GM19239 (cell line): ENCODE measurements at regions not wholly inside any gene's neighbourhood (a gene's known extent, or its start where the extent isn't known, plus 50 kb on each side); places are given as distances from the start of the nearest gene placed in this dataset.

Experiments used
- DNase-seq: peaks from one replicate; pipeline ENCODE4 v3.0.0; 2011; ENCODE audit warnings: low spot score; ENCODE audit not compliant: insufficient read length
- FAIRE-seq: peaks from 2 replicates; lab custom pipeline; 2011; peaks lifted over from hg19 to GRCh38; lab: Jason Lieb, UNC

DNA sequence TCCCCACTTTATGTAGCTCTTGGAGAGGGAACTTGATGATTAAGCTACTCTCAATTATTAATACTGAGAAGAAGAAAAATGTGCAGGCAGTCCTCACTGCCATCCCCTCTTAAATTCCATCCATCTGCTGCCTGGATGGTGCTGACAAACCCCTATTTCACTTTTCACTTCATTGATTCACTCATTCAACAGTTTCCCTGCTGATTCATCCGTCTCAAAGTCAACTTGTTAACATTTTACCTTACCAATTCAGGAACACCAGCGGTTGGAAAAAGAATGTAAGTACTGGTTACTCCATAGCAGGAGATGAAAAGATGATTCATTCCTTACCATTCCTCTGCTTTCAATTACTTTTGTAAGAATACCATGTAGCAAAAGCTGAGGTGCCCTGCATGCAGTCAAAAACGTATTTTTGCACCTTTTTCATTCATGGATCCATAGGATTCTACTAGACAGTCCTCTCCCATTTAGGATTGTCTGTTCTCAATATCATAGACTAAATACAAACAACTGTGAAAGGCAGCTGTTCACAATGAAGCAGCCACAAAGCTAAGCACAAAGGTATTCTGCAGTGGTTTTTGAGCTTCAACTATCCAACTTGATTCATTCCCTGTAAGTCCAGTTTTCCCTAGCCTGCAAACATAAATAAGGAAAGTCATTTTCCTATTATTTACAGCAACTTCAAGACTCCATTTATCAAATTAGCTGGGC is 262.0 kb downstream of the MREG start:
- DNase-seq, result no peak
- FAIRE-seq, result no peak

DNA sequence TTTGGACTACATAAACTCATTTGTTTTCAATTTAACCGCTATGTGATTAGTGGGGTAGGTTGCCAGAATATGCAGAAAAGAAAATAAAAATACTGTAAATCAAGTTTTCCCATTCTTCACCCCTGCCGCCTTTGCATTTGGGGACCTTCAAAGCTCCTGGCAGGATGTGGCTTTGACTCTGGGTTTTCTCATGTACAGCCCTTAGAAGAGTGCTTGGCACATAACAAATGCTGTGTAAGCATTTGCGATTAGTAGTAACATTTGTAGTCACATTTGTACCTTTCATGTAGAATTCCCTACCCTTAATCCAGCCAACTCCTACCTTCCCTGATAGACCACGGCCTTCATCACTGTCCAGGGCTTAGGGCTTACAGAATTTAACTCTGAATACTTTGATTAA is 262.6 kb downstream of the MREG start:
- FAIRE-seq, result no peak

DNA sequence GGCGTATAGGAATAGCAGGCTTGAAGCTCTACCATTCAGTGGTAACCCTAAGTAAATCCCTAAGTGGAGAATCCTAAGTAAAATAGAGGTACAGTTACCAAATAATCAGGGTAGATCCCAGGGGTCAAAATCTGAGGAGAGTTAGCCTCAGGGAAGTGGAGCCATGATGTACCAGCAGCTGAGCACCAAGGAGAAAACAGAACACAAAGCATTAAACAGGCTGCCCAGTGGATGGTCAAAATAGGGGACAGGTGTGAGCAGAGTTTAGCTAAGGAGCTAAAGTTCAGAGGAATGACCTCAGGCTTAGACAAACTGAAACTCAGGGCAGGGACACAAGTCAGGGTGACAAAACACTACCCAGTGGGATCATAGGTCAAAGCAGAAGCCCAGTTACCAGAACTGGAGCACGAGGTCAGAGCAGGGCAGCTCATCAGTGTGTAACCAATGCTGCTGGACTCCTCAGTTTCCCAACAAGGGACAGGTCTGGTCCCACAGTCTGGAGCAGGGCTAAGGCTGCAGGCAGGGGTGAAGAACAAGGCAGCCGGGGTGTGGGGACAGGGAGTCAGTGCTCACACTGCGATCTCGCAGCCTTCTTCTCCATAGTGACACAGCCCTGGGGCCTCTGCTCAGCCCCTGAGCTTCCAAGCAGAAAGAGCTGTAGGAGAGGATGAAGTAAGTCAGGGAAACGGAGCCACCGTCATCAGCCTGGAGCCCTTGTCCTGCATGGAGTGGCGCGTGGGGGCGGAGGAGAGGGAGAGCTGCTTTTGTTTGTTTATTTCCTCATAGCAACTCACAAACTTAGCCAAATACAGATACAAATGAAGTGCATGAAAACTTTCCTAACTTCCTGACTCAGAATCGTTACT is 264.0 kb downstream of the MREG start:
- FAIRE-seq (no peak), DNase-seq (no peak)

More for the DNA sequence above, 262.6 kb downstream of the MREG start:
- no peak for DNase-seq

DNA sequence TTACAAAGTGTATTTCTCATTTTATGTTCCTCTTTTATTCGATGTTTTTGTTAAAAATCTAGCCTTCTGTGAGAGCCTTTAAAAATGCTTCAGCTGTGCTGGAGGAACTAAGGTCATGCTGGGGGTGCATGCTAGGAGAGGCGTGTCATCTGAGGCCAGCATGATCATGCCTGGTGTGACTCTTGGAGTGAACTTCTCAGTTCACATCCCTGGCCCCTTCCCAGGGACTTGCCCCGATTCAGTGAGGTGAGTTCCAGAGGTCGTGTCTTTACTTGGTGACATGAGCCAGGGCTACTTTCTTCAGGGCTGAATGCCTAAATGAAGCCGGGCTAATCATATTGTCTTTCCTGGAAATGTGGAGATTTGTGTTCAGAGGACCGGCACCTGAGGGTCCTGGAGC is 264.9 kb downstream of the MREG start:
- no peak for DNase-seq
- no peak for FAIRE-seq

DNA sequence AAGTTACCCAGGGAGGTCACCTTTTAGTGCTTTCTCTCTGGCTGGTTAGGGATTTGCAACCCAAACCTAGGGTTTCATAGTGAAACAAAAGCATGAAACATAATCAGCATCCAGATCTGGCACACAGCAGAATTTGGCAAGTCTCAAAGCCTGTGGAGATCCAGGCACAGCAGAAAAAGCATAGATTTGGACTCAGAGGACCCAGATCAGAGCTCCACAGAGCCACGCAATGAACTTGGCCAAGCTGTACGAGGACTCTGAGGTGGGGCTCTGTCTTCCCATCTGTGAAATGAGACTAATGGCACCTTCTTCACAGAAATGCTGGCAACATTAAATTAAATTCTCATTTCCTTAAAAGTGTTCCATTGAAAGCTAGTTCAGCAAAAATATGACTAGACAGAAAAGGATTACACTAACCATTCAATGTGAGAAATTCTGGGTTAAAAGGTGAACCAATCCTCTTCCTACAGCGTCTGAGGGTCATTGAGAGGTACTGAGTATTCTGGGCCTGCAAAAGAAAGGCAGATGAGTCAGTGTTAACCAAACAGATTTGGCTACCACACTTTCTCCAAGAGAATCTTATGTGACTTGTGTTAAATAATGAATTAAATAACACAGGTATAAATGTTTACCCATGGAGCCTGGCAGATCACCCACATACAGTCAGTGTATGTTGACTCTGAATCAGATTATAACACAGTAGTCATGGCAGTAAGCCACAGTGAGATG is 266.3 kb downstream of the MREG start:
- FAIRE-seq, result no peak

DNA sequence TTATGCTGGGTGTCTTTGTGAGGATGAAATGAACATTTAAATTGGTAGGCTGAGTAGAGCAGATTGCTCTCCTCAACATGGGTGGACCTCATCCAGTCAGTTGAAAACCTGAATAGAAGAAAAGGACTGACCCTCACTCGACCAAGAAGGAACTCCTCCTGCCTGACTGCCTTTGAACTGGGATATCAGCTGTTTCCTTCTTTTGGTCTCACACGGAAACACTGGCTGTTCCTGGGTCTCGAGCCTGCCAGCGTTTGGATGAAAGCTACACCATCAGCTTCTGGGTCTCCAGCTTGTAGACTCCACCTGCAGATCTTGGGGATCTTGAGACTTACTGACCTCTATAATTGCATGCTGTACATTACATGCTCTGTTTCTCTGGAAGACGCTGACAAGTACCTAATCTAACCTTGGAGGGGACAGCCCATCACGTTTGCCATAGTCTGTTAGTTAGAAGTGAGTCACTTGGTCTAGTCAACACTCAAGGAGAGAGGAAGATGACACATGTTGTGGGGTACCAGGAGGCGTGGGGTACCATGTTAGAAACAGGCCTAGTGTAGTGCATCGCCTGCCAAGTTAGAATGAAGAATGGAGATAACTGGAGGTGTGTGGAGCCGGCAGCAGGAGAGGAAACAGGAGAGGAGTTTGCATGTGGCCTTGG is 267.0 kb downstream of the MREG start:
- no peak for DNase-seq
- no peak for FAIRE-seq

More for the DNA sequence above, 266.3 kb downstream of the MREG start:
- no peak for DNase-seq

DNA sequence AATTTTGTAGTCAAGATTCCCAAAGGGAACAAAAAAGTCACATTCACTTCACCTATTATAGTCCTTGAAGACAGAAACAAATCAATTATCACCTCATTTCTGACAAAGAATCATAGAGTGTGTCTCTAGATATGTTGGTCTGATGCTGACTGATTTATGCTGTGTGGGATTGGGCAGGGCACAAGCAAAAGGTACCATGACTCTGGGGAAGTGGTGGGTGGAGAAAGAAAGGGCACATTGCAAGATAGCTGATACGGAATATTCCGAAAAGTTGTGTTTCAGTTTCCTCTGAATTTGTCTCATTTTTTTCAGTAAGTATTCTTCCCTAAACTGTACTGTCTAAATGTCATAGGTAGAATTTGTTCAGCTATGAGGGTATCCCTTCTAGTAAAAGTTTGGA is 268.0 kb downstream of the MREG start:
- DNase-seq, result no peak
- FAIRE-seq, result no peak

DNA sequence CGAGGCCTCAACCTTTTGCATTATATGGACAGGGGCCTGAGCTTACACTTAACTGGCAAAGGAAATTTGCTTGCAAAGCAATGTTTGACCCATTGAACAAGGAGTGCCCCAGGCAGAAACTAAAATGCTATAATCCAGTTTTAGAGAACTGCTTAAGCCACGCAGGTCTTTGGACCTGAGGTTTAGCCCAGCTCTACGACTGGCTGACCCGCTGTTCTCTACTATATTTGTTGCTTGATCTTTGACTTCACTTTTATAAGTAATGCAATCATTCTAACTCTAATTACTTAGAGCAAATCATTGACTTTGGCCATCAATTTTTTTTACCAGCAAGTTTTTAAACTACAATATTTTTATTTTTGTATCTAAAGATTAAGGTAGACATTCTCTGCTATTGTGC is 268.8 kb downstream of the MREG start:
- FAIRE-seq (no peak), DNase-seq (no peak)

DNA sequence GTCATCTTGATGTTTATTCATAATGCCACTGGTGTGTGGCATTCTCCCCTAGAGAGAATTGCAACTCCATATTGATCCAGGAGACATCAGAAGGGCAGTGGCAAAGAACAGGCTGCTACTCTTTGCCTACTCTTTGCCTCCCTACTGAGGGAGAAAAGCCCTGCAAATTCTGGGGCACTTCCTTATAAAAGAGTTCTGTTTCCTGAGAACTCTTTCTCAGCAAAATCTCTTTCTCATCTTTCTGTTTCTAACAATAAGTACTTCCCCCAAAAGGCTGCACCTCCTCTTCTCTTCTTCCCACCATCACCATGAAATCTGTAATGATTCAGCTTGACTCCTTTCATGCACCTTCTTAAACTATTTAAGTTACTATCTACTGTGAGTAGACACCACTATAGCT is 270.3 kb downstream of the MREG start:
- FAIRE-seq (no peak), DNase-seq (no peak)

DNA sequence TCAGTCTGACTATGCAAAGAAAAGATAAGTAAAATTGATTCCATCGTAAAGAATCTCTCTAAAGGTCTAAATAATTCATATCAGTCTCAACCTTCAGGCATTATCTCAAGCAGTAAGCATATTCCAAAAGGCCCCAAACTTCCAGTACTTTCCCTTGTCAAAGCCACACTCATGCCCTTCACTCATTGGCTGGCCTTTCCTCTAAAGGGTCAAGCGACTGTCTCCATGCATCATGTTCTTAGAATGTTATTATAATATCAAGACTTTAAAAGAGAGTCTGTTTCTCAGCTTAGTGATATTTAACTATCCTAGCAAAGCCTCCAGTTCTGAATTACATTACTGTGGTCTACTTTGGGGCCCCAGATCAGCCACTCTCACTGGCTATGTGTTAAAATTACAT is 271.3 kb downstream of the MREG start:
- no peak for DNase-seq
- no peak for FAIRE-seq

DNA sequence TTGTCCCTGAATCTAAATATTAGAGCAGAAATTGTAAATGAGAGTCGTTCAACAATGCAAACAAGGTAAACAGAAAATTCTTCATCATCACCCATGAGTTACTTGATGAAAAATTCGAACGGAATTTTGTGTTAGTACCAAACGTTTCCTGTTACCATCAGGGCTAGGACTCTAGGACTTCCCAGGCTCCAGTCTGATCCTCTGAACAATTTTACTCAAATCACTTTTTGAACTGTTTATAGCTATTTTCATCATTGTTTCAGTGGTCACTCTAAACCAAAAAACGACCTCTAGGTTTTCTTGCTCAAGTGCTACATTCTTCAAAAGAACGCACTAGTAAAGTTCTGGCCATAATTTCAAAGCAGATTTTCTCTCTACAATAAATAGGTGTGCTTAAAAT is 273.3 kb downstream of the MREG start:
- DNase-seq (no peak), FAIRE-seq (no peak)

DNA sequence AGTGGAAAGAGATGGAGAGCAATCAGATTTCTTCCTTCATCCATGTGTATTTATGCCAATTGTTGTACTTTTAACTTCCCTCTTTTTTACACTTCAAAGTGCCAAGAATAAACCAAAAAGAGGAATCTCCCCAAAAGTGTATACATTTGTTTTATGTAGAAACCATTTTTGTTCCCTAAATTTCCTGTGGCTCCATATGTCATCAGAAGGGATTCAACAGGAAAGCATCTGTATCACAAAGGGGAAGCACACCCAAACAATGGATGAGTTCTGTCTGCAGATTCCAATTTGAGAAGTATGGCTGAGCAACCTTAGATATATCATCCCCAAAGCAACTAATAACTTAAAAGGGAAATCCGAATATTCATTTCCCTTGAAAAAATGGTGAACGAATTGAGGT is 275.0 kb downstream of the MREG start:
- FAIRE-seq (no peak), DNase-seq (no peak)

DNA sequence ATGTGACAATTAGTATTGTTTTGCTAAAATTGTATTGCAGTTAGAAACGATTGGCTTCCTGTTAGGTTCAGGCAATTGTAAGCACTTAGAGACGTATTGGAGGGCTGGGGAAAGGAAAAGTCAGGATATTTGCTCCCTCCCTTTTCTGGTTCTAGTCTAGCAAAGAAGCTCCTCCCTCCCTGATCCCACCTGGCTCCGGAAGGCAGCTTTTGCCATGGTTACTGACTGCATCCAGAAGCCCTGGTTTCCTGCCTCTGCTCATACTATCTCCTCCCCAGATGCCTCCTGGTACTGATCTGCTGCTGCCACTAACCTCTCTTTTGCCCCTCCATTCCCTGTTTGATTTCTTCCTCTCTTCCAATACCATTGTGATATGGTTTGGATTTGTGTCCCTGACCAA is 275.9 kb downstream of the MREG start:
- no peak for DNase-seq
- FAIRE-seq, result no peak

DNA sequence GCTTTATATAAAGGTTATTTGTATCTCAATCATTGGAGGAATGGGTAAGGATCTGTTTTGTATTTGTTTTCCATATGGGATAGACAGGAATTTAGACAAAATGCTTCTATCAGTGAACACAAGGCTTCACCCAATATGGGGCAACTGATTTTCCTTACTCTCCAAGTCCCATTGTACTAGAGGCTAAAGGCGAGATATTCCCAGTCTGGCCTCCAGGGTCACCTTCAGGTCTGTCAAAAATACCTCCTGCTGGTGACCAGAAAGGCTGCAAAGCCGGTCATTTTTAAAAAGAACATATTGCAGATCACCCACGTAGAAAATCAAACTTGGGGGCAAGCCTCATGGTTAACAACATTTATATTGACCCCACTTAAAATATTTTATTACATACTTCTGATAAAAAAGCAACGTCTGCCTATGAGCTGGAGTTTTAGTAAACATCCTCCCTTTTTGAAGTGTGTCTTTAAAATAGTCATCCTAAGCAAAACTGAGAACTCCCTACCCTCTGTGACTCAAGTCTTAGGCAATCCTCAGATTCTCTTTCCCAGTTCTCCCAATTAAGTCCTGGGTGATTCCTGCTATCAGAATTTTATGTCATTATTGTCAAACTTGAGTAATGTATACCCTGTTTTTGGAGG is 276.6 kb downstream of the MREG start:
- FAIRE-seq, result no peak
- DNase-seq, result no peak

DNA sequence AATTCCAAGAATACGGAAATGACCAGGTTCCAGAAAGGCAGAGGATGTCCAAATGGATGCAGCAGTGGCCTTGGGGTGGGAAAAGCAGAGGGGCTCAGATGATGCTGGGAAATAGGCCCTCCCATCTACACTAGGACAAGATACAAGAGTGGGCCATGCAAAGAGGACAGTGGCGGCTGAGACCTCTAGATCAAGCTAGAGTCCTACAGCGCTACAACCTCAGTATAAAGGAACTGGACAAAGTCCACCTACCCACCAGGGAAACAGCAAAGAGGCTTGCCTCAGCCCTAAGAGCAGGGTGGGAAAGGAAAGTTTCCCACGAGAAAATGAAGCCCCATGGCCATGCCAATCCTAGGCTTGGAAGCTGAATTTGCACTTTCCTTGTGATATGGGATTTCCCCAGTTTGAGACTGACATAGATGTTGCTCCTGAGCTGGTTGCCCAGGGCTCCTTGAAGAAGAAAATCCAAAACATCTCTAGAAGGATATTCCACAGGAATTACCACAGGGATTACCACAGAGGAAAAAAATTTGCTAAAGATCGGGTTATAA is 282.2 kb downstream of the MREG start:
- DNase-seq (no peak), FAIRE-seq (no peak)

DNA sequence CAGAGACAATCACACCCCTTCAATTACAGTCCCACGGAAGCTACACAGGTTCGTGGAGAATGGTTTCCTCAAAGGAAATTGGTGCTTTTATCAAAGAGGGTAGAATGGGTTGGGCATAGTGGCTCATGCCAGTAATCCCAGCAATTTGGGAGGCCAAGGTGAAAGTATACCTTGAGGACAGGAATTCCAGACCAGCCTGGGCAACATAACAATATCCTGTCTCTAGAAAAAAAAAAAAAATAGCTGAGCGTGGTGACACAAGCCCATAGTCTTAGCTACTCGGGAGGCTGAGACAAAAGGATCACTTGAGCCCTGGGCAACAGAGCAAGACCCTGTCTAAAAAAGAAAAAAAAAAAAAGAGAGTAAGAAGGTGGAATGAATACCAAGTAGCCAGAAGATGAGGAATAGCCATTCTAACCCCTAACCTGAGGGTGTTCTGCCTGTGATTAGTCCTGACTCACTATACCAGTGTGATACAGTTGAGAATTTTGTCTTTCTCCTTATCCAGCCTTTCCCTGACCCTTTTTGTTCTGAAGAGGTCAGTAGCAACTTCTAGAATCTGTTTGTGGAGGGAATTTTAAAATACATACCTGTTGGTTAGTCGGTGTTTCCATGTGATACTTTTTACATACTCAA is 283.2 kb downstream of the MREG start:
- FAIRE-seq (no peak), DNase-seq (no peak)

DNA sequence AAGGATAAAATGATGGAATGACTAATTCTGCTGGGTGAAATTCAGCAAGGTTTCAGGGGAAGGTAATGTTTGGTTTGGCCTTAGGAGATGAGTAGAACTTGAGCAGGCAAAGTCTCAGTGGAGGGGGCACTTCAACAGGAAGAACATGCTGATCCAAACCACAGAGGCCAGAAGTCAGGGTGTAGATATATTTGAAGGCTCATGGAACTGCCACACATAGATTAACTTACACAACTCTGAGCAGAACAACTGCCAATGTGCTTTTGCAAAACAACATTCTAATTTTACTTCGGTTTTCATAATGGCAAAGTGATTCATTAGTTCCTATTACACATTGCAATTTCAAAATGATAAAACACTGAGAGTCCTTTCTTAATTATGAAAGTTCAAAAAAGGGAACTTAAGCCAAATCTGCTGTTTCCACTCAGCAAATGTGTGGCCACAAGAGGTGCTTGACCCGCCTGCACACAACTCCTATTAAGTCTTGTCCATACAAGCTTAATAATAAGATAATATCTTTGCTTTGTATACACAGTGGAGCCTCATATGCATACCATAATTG is 284.8 kb downstream of the MREG start:
- DNase-seq (no peak), FAIRE-seq (no peak)

DNA sequence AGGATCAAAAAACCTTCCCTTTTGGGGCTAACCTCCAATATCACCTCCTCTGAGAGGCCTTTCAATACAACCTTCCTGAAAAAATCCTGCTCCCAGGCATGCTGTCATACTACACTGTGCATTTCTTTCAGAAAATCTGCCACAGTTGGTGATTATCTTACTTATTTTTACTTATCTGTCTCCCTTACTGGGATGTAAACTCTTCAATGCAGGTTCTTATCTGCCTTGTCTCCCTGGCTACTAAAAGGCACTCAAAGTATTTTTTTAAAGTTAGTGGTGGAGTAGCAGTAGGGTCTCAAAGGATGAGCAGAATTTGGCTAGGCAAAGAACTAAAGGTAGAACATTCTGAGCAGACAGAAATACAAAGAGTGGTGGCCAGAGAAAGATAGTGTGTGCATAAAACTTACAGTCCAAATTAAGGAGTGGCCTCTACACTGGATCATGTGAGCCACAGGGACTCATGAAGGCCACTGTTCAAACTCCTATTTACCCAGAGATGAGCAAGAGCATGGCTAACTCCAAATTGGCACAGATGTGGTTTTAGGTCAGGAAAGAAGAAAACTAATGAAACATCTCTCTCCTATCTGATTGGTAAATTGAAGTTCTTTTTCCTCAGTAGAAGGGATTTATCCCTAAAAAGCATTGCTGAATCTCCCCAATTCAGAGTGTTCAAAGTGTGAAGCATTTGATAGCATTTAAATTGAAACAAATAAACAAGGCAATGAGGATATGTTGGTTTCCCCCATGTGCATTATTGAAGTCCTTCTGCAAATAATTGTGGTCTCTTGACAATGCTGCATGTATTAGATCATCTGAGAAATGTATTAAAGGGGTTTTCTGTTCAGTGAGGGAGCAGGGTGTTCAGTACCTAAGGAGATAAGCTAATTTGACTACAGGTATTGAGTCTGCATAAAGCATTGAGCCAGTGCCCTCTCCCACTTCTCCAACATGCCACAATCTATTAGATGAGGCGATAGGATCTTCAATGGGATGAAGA is 285.5 kb downstream of the MREG start:
- FAIRE-seq, result peak; percentile 33

More for the DNA sequence above, 285.5 kb downstream of the MREG start:
- no peak for DNase-seq
